DMS 273 treated with DMSO at 0.1 percent for 48 hours (cell line): ENCODE measurements at regions not wholly inside any gene's neighbourhood (a gene's known extent, or its start where the extent isn't known, plus 50 kb on each side); places are given as distances from the start of the nearest gene placed in this dataset.
"Not testable (repeated sequence)": the region's sequence is repeated elsewhere in the genome, so short reads cannot be mapped to it uniquely, and the experiment has no call there.

Source experiments
- DNase-seq: peaks from one replicate; lab custom pipeline; 2025; lab: John Stamatoyannopoulos, UW

DNA sequence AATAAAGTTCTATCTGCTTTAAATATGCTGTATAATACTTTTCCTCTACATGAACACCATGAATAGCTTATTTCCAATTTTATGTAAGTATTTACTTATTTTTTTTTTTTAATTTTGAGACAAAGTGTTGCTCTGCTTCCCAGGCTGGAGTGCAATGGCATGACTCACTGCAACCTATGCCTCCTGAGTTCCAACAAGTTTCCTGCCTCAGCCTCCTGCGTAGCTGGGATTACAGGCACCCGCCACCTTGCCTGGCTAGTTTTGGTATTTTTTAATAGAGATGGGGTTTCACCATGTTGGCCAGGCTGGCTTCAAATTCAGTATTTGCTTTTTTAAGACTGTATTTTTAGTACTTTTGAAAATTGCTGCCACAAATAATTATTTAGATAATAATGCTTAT lies 1365.9 kb downstream of the GRIK2 start:
- DNase-seq, result no peak

DNA sequence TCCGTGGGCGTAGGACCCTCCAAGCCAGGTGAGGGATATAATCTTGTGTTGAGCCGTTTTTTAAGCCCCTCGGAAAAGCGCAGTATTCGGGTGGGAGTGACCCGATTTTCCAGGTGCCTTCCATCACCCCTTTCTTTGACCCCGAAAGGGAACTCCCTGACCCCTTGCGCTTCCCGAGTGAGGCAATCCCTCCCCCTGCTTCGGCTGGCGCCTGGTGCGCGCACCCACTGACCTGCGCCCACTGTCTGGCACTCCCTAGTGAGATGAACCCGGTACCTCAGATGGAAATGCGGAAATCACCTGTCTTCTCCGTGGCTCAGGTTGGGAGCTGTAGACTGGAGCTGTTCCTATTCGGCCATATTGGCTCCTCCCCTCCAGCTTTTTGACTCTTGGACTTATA lies 1365.0 kb downstream of the GRIK2 start:
- DNase-seq, result not testable (repeated sequence)

DNA sequence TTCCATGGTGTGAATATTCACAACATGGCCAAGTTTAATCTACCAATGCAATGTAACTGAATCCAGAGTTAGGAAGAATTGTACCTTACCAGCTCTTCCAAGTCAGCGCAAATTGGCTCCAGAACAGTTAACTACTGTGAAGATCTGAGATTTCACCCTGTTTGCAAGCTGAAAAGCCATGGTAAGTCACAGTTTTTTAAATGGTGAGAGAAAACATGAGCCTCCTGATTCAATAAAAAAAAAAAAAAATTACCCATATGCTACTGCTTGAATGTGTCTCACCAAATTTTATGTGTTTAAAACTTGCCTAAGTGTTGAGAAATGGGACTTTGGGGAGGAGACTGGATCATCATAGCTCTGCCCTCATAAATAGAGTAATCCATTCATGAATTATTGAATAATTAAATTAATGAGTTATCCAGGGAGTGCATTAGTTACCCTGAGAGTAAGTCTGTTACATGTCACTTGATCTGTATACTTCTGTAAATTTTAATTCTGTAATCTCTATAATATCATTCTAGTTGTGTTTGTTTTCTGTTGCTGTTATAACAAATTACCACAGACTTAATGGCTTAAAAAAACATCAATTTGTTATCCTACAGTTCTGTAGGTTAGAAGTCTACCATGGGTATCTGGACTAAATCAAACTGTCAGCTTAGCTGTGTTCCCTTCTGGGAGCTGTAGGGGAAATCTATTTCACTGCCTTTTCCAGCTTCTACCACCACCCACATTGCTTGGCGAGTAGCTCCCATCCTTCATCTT lies 1355.9 kb downstream of the GRIK2 start:
- DNase-seq, result no peak

DNA sequence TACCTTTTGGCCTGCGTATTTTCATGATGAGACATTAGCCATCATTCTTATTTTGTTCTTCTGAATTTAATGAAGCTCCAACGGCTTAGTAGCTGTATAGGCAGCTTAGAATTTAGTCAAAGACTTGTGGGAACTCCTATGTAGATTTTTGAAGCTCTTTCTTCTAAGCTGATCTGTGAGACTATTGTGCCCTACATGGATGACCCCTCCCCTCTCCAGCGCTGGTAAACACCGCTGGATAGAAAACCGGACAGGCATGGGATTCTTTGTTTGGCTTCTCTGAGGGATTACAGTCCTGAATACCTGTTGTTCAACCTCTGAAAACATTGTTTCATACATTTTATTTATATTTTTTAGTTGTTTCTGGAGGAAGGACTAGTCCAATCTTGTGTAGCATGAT lies 1353.4 kb downstream of the GRIK2 start:
- no peak for DNase-seq

DNA sequence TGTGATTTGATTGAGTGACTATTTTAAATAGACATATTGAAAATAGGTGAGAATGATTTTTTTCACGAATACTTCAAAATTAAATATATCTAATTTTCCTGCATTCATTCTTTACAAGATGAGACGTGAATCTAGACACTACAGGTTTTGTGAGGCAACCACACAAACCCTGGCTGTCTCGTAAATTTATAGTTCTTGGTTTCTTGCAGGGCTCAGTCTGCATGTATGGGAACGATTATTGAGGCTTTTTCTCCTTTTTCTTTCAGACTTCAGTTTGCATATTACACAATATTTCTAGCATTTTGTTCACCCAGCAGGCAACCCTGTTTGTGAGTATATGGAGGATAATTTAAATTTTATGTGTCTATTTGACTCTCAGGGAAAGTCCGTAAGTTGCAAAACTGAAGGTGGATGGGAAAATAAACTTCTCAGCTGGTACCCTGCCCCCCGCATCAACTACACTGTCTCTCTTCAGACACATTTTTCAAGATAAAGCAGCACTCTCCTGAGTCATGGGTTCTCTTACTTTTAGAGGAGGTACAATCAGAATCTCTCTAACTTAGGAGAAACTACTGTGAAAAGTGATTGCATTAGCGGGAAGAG lies 1349.3 kb downstream of the GRIK2 start:
- no peak for DNase-seq

DNA sequence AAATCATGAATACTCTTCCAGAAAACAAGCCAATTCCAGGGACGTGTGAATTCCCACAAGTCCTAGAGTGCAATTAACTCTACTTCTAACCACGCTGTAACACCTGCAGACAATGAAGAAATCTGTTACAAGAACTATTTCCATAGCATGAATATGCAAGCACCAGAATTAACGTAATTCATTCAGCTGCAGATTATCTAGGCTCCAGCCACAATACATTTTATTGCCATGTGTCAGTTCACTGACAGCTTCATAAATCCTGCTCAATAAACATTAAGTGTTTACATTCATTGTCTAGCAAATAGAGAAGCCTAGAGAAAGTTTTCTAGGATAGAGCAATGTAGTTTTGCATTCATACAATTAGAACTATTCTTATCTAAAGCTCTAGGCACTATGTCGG lies 1348.5 kb downstream of the GRIK2 start:
- DNase-seq, result no peak

DNA sequence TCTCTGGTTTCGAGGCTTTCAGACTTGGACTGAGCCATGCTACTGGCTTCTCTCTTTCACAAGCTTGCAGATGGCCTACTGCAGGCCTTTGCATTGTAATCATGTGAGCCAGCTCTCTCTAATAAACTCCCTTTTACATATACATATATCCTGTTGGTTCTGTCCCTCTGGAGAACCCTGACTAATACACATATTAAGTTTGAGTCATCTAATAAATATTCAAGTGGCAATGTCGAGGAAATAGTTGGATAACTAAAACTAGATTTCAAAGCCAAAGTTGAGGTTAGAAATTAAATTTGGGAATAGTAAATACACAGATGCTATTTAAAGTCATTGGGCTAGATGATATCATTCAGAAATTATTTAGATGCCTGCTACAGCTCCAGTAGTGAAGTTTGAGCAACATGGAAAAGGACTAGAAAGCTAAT lies 1343.4 kb downstream of the GRIK2 start:
- no peak for DNase-seq

DNA sequence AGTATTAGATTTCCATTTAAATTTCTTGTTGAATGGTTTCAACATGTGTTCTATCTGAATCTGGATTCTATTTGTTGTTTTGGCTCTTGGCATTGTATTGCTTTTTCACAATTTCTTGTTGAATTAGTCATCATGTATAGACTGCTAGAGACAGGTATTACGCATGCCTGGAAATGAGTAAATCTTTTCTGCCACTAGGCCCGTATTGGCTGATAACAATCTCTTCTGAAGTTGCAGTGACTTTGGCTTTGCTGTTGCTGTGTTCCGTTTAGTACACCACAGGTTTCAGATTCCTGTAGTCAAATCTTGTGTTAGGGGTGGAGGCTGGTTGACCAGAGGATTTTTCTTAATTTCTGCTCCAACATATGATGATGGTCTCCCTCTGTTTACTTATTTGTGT lies 1339.4 kb downstream of the GRIK2 start:
- DNase-seq, result no peak

DNA sequence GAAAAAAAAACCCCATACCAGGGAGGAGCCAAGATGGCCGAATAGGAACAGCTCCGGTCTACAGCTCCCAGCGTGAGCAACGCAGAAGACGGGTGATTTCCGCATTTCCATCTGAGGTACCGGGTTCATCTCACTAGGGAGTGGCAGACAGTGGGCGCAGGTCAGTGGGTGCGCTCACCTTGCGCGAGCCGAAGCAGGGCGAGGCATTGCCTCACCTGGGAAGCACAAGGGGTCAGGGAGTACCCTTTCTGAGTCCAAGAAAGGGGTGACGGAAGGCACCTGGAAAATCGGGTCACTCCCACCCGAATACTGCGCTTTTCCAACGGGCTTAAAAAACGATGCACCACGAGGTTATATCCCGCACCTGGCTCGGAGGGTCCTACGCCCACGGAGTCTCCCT lies 1328.6 kb downstream of the GRIK2 start:
- DNase-seq, result not testable (repeated sequence)

DNA sequence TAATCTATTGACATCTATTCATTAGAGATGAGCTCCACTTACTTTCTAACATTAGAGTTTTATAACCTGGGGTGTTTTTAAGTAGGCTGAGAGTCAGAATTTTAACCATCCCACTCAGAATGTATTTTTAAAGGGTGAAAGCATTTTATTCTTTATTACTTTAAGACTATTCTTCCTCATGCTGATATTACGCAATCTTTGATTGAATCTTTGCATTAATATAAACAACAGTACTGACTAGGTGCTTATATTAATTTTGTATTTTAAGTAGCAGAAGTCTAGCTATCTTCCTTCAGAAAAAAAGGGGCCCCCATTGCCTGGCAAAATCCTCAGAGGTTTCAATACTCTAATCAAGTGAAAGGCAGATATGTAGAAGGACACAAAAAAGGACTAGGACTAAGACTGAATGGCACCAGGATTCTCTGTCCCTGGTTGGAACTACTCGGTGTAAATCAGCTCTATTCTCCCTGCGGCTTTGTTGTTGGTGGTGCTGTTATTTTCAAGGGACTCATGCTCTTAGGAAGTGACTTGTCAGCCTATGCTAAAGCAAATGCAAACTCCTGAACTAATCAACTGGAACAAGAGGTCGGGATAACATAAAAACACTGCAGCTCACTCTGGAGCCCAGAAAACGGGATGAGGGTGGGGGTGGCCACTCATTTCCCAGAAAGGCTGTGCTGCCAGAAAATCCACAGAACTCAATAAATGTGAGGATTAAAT lies 1324.4 kb downstream of the GRIK2 start:
- no peak for DNase-seq

DNA sequence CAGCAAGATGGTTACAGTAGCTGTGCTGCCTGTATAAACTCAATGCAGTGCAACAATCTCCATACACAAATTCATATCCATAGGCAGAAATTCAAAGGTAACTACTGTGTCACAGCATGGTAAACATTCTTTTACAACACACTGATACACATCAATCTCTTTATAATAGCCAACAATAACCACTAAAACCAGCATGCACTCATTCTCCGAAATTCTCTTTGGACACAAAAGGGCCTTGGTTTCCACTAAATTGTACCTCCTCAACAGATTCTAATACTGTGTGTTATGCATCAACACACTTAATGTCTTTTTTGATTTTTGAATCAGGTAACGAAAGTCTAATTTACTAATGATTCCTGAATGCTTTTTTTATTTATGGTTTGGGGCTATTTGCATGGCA lies 1323.7 kb downstream of the GRIK2 start:
- DNase-seq, result no peak

DNA sequence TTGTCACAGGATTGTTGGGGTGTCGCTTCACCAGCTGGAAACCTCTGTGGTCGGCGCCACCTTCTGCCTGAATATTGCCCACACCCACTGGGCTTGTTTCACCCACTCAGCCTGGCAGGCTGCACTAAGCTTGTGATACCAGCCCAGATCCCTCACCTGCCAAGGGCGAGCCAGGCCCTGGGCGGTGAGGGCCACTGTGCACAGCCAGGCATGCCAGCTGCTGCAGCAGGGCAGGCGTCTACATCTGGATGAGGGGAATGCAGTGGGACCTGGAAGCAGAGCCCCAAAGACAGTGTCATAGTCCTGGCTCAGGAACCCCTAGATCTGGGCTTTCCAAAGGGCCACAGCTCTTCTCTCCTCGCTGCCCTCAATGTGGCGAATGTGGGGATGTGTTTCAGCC lies 1307.5 kb downstream of the GRIK2 start:
- no peak for DNase-seq

DNA sequence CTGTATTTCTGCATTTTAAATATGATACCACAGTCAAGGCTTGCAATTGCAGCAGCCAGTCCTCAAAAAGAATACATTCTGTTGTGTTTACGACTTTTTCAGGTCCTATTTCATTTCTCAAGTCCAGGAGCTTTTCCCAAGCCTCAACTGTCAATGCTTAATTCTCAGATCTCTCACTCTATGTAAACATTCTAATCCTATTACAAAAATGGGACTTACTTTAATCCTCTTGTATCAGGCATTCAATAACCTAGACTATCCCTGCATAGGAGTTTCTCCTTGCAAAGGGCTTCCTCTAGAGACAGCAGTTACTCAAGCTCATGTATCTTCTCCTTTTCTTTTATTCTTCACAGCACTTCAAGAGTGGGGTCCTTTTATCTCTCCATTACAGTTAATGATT lies 1293.0 kb downstream of the GRIK2 start:
- DNase-seq, result no peak

DNA sequence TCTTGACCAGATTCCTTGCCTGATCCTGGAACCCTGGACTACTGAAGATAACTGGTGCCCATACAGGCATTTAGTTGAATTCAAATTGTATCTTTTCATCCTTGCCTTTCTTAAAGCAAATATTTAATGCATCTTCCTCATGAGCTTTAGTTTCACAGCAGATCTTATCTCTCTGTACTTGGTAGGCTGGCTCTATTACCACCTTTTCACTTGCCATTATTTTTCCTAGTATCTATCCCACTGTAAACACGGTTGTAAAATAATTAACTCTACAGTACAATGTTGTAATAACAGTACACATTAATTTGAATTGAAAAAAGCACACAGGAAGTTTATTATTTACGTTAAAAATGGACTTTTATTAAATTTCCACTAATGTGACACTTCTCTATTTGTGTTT lies 1286.9 kb downstream of the GRIK2 start:
- DNase-seq, result no peak

DNA sequence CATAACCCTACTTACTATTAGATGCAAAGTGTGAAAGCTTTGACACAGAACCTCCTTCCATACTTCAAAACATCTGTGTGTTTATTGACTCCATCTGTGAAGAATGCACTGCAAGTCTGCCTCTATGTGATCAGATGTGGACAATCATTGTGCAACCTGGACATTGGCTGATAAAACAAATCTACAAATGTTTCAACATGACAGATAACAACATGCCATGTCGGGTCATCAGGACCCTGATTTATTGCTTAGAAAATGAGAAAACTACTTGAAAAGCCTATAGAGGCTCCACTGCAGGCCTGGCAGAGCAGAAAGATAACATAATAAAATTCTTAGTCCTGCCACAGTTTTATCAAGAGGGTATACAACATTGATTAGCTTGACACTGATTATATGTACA lies 1286.4 kb downstream of the GRIK2 start:
- DNase-seq, result no peak

DNA sequence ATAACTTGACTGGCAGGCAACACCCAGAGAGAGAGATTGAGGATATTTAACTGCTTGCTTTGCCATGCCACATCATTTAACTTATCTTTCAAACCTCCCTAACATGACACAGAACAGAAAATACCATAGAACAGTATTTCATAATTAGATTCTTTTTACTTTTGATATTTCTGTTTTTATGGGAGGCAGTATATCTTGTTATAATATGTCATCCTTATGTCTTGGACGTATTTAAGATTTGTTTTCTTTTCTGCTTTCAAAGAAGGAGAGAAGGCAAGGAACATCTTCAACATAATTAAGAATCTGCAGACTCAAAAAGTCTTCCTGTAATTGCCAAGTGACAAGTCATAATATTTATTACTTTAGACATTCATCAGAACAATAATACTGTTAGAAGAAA lies 1283.7 kb downstream of the GRIK2 start:
- no peak for DNase-seq

DNA sequence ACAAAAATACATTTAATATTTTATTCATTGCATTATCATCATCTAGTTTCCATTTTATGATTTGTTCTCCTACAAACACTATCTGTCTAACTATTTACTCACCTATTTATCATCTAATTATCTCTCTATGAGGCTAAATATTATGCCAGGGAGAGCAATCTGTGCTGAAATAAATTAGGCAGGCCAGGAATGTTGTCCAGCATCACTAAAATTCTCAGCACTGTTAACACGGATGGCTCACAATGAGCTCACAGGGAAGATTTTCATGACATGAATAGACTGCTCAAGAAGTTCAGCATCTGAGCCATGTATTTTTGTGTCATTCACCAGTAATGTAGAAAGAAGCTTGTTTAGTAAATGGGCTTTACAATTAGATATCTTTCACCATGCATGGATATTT lies 1277.2 kb downstream of the GRIK2 start:
- DNase-seq, result no peak

DNA sequence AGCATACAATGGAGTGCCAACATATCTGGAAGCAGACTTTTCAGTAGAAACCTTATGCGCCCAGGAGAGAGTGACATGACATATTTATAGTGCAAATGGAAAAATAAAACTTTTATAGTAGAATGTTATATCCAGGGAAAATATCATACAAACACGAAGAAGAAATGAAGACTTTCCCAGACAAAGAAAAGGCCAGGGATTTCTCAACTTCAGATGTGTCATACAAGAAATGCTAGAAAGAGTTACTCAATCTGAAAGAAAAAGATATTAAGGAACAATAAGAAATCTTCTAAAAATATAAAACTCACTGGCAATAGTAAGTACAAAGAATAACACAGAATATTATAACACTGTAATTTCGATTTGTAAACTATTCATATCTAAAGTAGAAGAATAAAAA lies 1269.3 kb downstream of the GRIK2 start:
- DNase-seq, result no peak

DNA sequence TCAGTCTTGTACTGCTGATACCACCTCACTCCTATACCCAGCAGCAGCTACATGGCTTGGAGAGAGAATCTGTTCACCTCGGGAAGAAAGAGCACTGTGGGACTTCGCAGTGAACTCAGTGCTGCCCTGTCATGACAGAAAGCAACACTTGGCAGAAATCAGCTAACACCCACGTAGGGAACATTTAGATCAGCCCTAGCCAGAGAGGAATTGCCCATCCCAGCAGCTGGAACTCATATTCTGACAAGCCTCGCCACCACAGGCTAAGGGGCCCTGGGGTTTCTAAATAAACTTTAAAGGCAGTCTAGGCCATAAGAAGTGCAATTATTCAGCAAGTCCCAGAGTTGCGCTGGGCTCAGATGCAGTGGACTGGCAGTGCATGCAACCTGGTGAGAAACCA lies 1266.8 kb downstream of the GRIK2 start:
- DNase-seq, result no peak

DNA sequence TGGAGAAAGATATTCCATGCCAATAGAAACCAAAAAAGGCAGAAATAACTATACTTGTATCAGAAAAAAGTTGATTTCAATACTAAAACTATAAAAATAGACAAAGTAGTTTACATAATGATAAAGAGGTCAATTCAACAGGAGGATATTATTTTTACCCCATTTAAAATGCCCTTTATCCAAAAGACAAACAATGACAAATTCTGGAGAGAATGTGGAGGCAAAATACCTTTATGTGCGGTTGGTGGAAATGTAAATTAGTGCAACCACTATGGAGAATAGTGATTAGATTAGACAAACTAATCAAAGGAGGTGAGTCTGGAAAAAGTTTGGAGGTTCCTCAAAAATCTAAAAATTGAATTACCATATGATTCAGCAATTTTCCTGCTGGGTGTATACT lies 1262.3 kb downstream of the GRIK2 start:
- no peak for DNase-seq

DNA sequence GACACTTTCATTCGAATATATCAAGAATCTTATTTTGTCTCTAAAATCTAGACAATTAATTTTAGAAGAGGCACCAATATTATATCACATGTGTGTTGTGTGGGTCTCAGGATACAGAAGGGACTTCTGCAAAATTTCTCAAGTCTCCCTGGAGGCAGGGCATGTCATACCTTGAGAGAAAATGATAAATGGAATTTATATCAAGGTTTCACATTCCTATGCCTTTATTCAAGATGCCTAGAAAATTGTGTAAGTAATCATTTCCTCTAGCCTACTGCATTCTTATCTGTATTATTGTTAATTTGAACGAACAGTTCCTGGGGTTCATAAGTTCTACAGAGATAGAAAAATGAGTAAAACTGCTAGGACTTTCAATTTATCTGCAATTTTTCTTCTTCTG lies 1247.9 kb downstream of the GRIK2 start:
- DNase-seq, result no peak

DNA sequence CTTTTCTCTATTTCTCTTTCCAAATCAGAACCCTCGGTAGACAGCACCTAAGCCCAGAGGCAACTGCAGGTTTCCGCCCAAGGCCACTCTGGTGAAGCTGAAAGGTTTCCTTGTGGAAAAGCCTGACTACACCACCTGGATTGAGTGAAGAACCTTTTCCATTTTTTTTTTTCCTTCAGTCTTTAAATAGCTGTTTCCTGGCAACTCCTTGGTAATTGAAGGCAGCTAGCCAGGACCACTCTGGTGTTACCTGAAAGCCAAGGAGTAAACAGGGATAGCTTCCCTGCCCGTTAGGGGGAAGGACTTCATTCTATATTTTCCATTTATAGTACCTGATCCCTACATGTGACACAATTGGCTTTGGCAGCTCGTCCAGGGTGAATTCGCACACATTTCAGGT lies 1238.4 kb downstream of the GRIK2 start:
- no peak for DNase-seq

DNA sequence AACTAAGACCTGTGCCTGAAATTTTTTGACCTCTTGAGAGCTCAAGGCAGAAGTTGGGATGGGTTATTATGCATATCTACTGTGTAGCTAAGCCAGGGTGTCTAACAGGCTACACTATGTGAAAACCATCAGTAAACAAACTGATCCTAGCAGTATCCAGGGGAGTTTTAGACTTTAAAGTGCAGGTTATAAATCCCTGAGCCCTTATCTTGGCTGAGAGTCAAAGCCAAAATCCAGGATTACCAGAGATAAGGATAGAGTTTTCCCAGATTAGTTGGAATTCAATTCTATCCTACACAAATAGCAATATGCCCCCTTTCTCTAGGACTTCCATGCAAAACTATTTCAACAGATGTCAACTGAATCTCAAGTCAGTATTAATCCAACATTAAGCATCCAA lies 1229.7 kb downstream of the GRIK2 start:
- no peak for DNase-seq
